ENCODE measurements at regions not wholly inside any gene's neighbourhood (a gene's known extent, or its start where the extent isn't known, plus 50 kb on each side); places are given as distances from the start of the nearest gene placed in this dataset.

DNA sequence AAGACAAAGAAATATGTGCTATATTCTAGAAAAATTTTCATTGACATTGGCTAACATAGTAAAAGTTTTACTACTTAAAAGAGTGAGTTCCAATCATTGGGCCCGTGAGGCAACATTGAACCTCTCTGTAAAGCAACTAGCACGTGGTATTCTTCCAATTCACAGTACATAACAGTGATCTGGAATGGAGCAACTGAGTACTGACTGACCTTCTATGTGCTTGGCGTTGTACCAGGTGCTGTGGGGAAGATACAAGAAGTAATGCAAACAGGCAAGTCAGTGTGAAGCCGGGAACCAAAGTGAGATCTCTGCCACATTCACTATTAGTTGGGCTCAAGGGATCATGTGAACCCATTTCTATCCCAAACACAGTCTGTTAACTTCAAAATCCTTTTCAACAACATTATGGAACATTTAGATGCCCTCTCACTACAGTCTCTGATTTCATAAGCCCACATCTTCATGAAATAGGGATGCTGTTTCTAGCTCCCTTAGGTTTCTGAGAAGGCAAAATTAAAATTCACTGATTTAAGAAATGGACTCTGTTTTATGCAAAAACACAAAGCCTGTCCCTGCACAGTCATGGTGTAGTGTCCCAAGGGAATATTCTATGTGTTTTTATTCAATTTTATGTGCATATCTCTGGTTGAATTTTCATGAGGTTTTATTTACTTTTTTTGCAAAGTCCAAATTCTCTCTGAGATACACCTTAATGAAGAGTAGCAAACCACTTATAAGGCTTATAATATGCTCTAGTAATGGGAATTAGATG lies 61.8 kb upstream of the NCAM1 start:
- H3K27ac Mint-ChIP-seq = no peak overlapping the region
- TF ChIP-seq, protein P1, sequence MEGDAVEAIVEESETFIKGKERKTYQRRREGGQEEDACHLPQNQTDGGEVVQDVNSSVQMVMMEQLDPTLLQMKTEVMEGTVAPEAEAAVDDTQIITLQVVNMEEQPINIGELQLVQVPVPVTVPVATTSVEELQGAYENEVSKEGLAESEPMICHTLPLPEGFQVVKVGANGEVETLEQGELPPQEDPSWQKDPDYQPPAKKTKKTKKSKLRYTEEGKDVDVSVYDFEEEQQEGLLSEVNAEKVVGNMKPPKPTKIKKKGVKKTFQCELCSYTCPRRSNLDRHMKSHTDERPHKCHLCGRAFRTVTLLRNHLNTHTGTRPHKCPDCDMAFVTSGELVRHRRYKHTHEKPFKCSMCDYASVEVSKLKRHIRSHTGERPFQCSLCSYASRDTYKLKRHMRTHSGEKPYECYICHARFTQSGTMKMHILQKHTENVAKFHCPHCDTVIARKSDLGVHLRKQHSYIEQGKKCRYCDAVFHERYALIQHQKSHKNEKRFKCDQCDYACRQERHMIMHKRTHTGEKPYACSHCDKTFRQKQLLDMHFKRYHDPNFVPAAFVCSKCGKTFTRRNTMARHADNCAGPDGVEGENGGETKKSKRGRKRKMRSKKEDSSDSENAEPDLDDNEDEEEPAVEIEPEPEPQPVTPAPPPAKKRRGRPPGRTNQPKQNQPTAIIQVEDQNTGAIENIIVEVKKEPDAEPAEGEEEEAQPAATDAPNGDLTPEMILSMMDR (IDR thresholded peaks at IDR 0.05) = no peak
- no peaks in the 10 kb centered on the region for H3K4me1 Mint-ChIP-seq (ENCODE audit: low read depth)
- no peak overlapping the region for H3K4me3 Mint-ChIP-seq
- H3K36me3 Mint-ChIP-seq (ENCODE audit: low read depth) = no peaks in the 10 kb centered on the region
- H3K9me3 Mint-ChIP-seq = peaks cover 45% of the 10 kb centered on the region
- H3K27me3 Mint-ChIP-seq (ENCODE audit: insufficient read depth) = no peaks in the 10 kb centered on the region; the same call in 1 of the 2 replicates
- DNase-seq = no peak

DNA sequence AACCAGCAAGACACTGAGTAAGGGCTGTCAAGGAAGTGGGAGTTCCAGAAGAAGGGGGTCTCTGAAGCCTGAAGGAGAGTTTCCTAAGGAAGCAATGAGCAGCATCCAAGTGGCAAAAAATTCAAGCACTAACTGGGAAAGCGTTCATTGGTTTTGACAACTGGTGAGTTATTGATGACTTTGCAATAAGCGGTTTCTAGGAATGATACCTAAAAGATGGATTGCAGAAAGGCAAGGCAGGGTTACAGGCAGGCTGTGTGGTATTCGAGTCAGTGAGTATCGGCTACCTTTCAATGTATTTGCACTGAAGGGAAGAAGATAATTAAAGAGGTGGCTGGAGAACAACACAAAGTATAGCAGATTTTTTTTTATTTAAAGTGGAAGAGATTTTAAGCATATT lies 59.3 kb upstream of the NCAM1 start:
- TF ChIP-seq, protein P1 (IDR thresholded peaks at IDR 0.05) = no peak
- Mint-ChIP-seq H3K9me3 (peaks cover 54% of the 10 kb centered on the region), H3K4me1 (ENCODE audit: low read depth) (no peaks in the 10 kb centered on the region), H3K36me3 (ENCODE audit: low read depth) (no peaks in the 10 kb centered on the region), H3K27ac (no peak overlapping the region), H3K4me3 (no peak overlapping the region), H3K27me3 (ENCODE audit: insufficient read depth) (no peaks in the 10 kb centered on the region; the same call in 1 of the 2 replicates)
- no peak for DNase-seq

DNA sequence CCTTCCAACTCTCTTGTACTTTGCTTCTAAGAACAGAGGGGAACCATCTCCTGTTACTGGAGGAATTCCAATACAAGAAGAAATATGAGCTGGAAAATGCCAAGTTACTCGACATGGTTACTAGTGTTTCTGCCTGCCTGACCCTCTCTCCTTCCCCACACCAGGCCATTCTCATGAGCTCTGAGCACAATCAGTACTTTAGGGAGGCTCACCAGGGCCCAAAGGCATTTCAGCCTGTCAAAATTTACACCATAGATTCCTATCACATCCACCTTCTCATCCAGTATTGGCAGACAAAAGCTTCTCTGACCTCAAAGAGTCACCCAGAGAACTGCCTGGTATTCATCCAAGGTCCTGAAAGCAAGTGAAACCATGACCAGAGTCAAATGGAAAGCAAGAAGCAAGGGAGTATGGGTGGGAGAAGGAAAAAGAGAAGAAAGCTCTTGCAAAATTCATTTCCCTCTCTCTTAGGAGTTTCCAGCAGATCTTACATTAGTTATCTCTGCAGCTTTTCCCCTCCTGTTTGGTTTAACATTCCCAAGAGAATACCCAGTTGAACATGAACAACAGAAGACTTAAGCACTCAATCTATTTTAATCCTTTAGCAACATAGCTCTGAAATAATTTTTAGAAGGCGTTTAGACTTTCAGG lies 58.7 kb upstream of the NCAM1 start:
- Mint-ChIP-seq H3K9me3 (peaks cover 53% of the 10 kb centered on the region), H3K36me3 (ENCODE audit: low read depth) (no peaks in the 10 kb centered on the region), H3K27ac (no peak overlapping the region), H3K4me1 (ENCODE audit: low read depth) (no peaks in the 10 kb centered on the region), H3K4me3 (no peak overlapping the region), H3K27me3 (ENCODE audit: insufficient read depth) (no peaks in the 10 kb centered on the region; the same call in 1 of the 2 replicates)
- TF ChIP-seq, protein P1 (IDR thresholded peaks at IDR 0.05) = no peak
- DNase-seq = no peak

DNA sequence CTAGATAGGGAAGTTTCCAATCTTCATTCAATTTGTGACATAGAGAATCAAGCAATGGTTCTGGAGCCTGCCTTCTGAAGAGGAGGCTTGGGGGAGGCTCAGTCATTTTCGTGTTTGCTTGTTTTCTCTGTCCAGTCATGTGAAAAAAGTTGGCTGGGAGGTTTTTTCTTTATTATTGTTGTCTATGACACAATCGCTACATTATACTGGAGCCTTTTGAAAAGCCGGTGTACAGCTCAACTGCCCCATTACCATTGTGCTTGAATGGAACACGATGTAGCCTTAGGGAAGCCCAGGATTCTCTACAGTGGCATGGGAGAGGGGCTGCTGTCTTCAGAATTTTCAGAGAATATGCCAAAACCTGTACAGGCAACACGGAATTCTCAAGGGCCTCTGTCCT lies 57.9 kb upstream of the NCAM1 start:
- no peak for DNase-seq
- no peaks in the 10 kb centered on the region; the same call in 1 of the 2 replicates for H3K27me3 Mint-ChIP-seq (ENCODE audit: insufficient read depth)
- no peak overlapping the region for H3K4me3 Mint-ChIP-seq
- H3K4me1 Mint-ChIP-seq (ENCODE audit: low read depth) = no peaks in the 10 kb centered on the region
- no peaks in the 10 kb centered on the region for H3K36me3 Mint-ChIP-seq (ENCODE audit: low read depth)
- no peak overlapping the region for H3K27ac Mint-ChIP-seq
- peaks cover 44% of the 10 kb centered on the region for H3K9me3 Mint-ChIP-seq
- TF ChIP-seq, protein P1 (IDR thresholded peaks at IDR 0.05) = no peak

DNA sequence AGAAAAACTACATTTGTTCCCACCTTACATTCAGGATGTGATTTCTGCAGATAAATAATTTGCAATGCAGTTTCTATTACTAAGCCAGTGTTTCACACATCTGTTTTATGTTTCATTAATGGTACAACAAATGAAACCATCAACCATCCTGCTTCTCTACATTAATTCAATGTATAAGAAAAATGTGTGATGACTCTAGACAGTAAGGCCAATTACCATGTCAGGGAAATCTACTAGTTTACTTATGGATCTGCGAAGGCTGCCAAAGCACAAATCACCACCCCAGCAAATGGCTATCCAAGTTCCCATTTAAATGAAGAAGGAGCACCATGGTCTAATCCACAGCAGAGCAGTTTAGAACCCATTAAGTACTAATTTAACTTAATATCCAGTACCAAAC lies 50.1 kb upstream of the NCAM1 start:
- H3K27ac Mint-ChIP-seq = no peak overlapping the region
- peaks cover 1% of the 10 kb centered on the region for H3K27me3 Mint-ChIP-seq (ENCODE audit: insufficient read depth)
- H3K9me3 Mint-ChIP-seq = peaks cover 54% of the 10 kb centered on the region
- H3K4me3 Mint-ChIP-seq = no peak overlapping the region
- no peak for DNase-seq
- TF ChIP-seq, protein P1 (IDR thresholded peaks at IDR 0.05) = no peak
- H3K36me3 Mint-ChIP-seq (ENCODE audit: low read depth) = no peaks in the 10 kb centered on the region
- no peaks in the 10 kb centered on the region for H3K4me1 Mint-ChIP-seq (ENCODE audit: low read depth)

Measured in HFFc6 (cell line).